ENCODE measurements at regions not wholly inside any gene's neighbourhood (a gene's known extent, or its start where the extent isn't known, plus 50 kb on each side); places are given as distances from the start of the nearest gene placed in this dataset.
A peak's percentile ranks its signal among the peaks of the same experiment; 100 is the strongest.

DNA sequence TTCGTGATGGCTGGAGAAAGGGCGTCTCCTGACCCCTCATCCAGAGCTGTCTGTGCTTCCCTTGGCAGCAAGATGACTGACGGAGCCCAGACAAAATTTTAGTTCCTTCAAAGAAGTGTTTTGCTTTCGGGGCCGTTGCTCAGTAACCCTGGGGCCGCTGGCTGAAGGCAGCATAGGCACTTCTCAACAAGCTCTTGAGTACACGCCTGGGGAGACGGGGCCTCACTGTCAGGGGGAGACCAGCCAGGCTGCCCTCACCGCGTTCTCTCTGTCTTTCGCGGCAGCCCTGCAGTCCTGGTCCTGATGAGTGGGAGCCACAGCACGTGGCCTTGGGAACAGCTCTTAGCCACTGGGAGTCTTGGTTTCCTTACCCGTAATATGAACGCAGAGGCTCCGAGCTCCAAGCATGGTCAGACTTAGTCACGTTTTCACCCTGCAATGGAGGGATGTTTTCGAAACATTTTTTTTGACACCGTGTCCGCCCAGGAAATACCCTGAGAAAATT, 86.0 kb downstream of the IRF8 start:
- intact Hi-C loops (cut with micrococcal nuclease; ENCODE audit: unreplicated experiment) (no loop called here), in situ Hi-C loops (cut with HindIII; ENCODE audit: low pct_unique_long_range_greater_than_20kb, low sequenced_read_pairs) (no loop called here)
- no peak overlapping the region for H3K27ac ChIP-seq (ENCODE audit: low read length)
- no peaks in the 10 kb centered on the region for H3K9me3 ChIP-seq (ENCODE audit: control insufficient read depth, insufficient read depth, low read depth, low read length)
- H3K4me3 ChIP-seq (ENCODE audit: low read depth in 2 of 2, low read length in 2 of 2), result no peak overlapping the region
- H3K4me1 ChIP-seq (ENCODE audit: control insufficient read depth, insufficient read depth, low read length), result no peaks in the 10 kb centered on the region
- CTCF ChIA-PET, result interaction anchor here (0.6 kb wide), 1 partner anchor 595 kb away, joined by 3 read pairs; no protein-coding TSS in a partner anchor
- TF ChIP-seq, protein P1, sequence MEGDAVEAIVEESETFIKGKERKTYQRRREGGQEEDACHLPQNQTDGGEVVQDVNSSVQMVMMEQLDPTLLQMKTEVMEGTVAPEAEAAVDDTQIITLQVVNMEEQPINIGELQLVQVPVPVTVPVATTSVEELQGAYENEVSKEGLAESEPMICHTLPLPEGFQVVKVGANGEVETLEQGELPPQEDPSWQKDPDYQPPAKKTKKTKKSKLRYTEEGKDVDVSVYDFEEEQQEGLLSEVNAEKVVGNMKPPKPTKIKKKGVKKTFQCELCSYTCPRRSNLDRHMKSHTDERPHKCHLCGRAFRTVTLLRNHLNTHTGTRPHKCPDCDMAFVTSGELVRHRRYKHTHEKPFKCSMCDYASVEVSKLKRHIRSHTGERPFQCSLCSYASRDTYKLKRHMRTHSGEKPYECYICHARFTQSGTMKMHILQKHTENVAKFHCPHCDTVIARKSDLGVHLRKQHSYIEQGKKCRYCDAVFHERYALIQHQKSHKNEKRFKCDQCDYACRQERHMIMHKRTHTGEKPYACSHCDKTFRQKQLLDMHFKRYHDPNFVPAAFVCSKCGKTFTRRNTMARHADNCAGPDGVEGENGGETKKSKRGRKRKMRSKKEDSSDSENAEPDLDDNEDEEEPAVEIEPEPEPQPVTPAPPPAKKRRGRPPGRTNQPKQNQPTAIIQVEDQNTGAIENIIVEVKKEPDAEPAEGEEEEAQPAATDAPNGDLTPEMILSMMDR (IDR thresholded peaks at IDR 0.05), result no peak
- no peak for TF ChIP-seq TCF7L2 (IDR thresholded peaks at IDR 0.05; ENCODE audit: low read depth, low read length)
- no peak for TF ChIP-seq POLR2AphosphoS5 (IDR thresholded peaks at IDR 0.05; ENCODE audit: low read depth, low read length)
- TF ChIP-seq, protein P2, sequence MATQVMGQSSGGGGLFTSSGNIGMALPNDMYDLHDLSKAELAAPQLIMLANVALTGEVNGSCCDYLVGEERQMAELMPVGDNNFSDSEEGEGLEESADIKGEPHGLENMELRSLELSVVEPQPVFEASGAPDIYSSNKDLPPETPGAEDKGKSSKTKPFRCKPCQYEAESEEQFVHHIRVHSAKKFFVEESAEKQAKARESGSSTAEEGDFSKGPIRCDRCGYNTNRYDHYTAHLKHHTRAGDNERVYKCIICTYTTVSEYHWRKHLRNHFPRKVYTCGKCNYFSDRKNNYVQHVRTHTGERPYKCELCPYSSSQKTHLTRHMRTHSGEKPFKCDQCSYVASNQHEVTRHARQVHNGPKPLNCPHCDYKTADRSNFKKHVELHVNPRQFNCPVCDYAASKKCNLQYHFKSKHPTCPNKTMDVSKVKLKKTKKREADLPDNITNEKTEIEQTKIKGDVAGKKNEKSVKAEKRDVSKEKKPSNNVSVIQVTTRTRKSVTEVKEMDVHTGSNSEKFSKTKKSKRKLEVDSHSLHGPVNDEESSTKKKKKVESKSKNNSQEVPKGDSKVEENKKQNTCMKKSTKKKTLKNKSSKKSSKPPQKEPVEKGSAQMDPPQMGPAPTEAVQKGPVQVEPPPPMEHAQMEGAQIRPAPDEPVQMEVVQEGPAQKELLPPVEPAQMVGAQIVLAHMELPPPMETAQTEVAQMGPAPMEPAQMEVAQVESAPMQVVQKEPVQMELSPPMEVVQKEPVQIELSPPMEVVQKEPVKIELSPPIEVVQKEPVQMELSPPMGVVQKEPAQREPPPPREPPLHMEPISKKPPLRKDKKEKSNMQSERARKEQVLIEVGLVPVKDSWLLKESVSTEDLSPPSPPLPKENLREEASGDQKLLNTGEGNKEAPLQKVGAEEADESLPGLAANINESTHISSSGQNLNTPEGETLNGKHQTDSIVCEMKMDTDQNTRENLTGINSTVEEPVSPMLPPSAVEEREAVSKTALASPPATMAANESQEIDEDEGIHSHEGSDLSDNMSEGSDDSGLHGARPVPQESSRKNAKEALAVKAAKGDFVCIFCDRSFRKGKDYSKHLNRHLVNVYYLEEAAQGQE (IDR thresholded peaks at IDR 0.05; ENCODE audit: insufficient read depth in 1 of 2, low read depth in 2 of 2, low read length in 1 of 2), result no peak
- no peak for TF ChIP-seq SIN3A (IDR thresholded peaks at IDR 0.05; ENCODE audit: borderline replicate concordance, insufficient read depth, low read depth, low read length)
- BruUV-seq (replicated peaks), result no TSS peak
- no peaks in the 10 kb centered on the region for H3K36me3 ChIP-seq (ENCODE audit: control insufficient read depth, insufficient read depth, low read length)
- ATAC-seq (no peak), DNase-seq (ENCODE audit: low read depth, low spot score) (no peak)
- peaks cover 2% of the 10 kb centered on the region; the same call in 1 of the 2 replicates for H3K27me3 ChIP-seq (ENCODE audit: control insufficient read depth, insufficient read depth, low read length)
- POLR2A ChIA-PET, result no interaction called here

DNA sequence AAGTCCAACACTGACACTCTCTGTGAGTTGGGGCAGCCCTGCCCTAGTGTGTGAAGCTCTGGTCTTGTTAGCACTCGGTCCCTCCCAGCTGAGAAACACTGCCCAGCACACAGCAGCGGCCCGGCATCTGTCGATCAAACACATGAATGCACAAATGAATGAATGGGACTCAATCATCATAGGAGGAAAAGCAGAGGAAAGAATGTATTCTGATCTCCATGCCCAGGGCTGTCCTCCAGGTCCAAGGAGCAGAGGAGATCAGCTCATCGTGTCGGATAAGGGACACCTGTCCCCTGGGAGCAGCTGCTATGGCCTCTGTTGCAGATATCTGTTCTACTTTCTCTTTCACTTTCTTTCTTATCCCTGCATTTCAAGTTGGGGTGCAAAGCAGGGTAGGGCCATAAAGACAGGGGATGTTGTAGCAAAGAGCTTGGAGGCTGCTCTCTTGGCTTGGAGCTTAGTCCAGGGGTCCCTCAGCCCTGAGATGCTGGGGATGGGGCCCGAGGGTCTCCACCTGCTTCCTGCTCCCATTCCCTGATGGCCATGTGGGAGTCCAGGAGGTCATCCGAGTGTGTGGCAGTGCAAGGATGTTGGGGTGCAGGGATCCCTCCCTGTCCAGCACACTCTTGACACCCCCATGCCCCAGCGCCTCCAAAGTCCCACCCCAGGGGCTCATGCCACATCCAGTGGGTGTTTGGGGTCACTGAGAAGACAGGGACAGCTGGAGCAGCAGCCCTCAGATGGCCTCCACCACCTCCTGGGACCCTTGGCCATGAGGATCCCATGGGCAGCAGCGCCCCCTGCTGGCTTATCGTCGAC, 88.2 kb downstream of the IRF8 start:
- in situ Hi-C loops (cut with HindIII; ENCODE audit: low pct_unique_long_range_greater_than_20kb, low sequenced_read_pairs), result no loop called here
- POLR2A ChIA-PET, result no interaction called here

More for the DNA sequence above, 88.2 kb downstream of the IRF8 start:
- DNase-seq (ENCODE audit: low read depth, low spot score) (no peak), ATAC-seq (peak; percentile 70)
- peaks cover 2% of the 10 kb centered on the region; the same call in 1 of the 2 replicates for H3K27me3 ChIP-seq (ENCODE audit: control insufficient read depth, insufficient read depth, low read length)
- CTCF ChIA-PET, result interaction anchor here (1.3 to 1.5 kb wide), 2 partner anchors 166 to 168 kb away, joined by 8 to 13 read pairs; no protein-coding TSS in a partner anchor
- peak overlapping the region; percentile 29 to 42 for H3K4me3 ChIP-seq (ENCODE audit: low read depth in 2 of 2, low read length in 2 of 2)
- no peak overlapping the region for H3K27ac ChIP-seq (ENCODE audit: low read length)
- H3K36me3 ChIP-seq (ENCODE audit: control insufficient read depth, insufficient read depth, low read length), result no peaks in the 10 kb centered on the region
- BruUV-seq (replicated peaks), result no TSS peak
- TF ChIP-seq, protein P1 (IDR thresholded peaks at IDR 0.05), result peak; percentile 65; the same call in 1 of the 2 replicates
- TF ChIP-seq POLR2AphosphoS5 (IDR thresholded peaks at IDR 0.05; ENCODE audit: low read depth, low read length) (no peak), SIN3A (IDR thresholded peaks at IDR 0.05; ENCODE audit: borderline replicate concordance, insufficient read depth, low read depth, low read length) (no peak), TCF7L2 (IDR thresholded peaks at IDR 0.05; ENCODE audit: low read depth, low read length) (no peak)
- TF ChIP-seq, protein P2 (IDR thresholded peaks at IDR 0.05; ENCODE audit: insufficient read depth in 1 of 2, low read depth in 2 of 2, low read length in 1 of 2), result no peak
- H3K9me3 ChIP-seq (ENCODE audit: control insufficient read depth, insufficient read depth, low read depth, low read length), result no peaks in the 10 kb centered on the region
- H3K4me1 ChIP-seq (ENCODE audit: control insufficient read depth, insufficient read depth, low read length), result no peaks in the 10 kb centered on the region
- intact Hi-C loops (cut with micrococcal nuclease; ENCODE audit: unreplicated experiment), result loop anchor here (2.0 kb wide), 1 partner anchor 166 kb away; no protein-coding TSS in a partner anchor

Measured in Panc1 (cell line).